ENCODE measurements at regions not wholly inside any gene's neighbourhood (a gene's known extent, or its start where the extent isn't known, plus 50 kb on each side); places are given as distances from the start of the nearest gene placed in this dataset.

DNA sequence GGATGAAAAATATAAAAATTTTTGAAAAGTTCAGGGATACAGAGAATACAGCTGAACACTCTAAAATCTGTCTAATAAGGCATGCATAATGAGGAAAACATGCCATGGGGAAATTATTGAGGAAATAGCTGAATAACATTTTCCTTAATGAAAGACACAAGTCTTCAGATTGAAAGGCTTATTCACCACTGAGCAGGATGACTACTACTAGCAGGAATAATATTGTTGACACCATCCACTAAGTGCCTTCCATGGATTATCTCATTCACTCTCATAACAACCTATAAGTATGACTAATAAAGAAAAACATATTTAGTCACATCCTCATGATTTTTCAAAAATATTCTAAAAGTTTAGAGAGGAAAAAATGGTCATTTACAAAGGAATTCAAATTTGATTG, 96.7 kb upstream of the FER start:
- TF ChIP-seq, protein P1, sequence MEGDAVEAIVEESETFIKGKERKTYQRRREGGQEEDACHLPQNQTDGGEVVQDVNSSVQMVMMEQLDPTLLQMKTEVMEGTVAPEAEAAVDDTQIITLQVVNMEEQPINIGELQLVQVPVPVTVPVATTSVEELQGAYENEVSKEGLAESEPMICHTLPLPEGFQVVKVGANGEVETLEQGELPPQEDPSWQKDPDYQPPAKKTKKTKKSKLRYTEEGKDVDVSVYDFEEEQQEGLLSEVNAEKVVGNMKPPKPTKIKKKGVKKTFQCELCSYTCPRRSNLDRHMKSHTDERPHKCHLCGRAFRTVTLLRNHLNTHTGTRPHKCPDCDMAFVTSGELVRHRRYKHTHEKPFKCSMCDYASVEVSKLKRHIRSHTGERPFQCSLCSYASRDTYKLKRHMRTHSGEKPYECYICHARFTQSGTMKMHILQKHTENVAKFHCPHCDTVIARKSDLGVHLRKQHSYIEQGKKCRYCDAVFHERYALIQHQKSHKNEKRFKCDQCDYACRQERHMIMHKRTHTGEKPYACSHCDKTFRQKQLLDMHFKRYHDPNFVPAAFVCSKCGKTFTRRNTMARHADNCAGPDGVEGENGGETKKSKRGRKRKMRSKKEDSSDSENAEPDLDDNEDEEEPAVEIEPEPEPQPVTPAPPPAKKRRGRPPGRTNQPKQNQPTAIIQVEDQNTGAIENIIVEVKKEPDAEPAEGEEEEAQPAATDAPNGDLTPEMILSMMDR (IDR thresholded peaks at IDR 0.05), result no peak
- TF ChIP-seq POLR2A (IDR thresholded peaks at IDR 0.05), result no peak
